RWPE1 (cell line): ENCODE measurements at regions not wholly inside any gene's neighbourhood (a gene's known extent, or its start where the extent isn't known, plus 50 kb on each side); places are given as distances from the start of the nearest gene placed in this dataset.

Experiments used
- CTCF ChIA-PET: fragments of 350-600 bp; sonication (Branson Sonifier 250); formaldehyde crosslinking; extraction: SDS; loops from one replicate; lab custom pipeline; 2021; lab: Yijun Ruan, JAX
- POLR2A ChIA-PET: fragments of 400-600 bp; formaldehyde crosslinking; extraction: SDS; loops from one replicate; lab custom pipeline; 2020; ENCODE audit warnings: antibody characterized with exemption; ENCODE audit not compliant: low non-redundant PET; lab: Yijun Ruan, JAX
- DNase-seq: peaks from one replicate; pipeline ENCODE4 v3.0.0; 2012; ENCODE audit warnings: low spot score
- H3K27ac ChIP-seq: fragments of 450-650 bp; 2 replicates; pipeline ENCODE4 v1.5.1; 2017
- CTCF ChIP-seq: fragments of 450-650 bp; conservative IDR thresholded peaks from 2 replicates; pipeline ENCODE4 v1.5.1; 2017; ENCODE audit warnings: low read depth, mild to moderate bottlenecking

GRCh38 chr3:182455011-182455410 is 338.3 kb upstream of the ATP11B start:
- ChIA-PET CTCF (interaction anchor here (0.6 kb wide), 1 partner anchor 37 kb away, joined by 4 read pairs; no protein-coding TSS in a partner anchor), POLR2A (no interaction called here)
- no peak for DNase-seq
- H3K27ac ChIP-seq = no peak overlapping the region
- TF ChIP-seq CTCF = no peak

- POLR2A ChIA-PET = no interaction called here
Observed at GRCh38 chr3:182460303-182460702, 333.0 kb upstream of the ATP11B start.

GRCh38 chr3:182462152-182462551 is 331.2 kb upstream of the ATP11B start:
- H3K27ac ChIP-seq = no peak overlapping the region
- no peak for TF ChIP-seq CTCF
- POLR2A ChIA-PET = no interaction called here
- CTCF ChIA-PET = interaction anchor here (0.6 kb wide), 2 partner anchors 162 to 654 kb away, joined by 3 read pairs; no protein-coding TSS in a partner anchor
- no peak for DNase-seq

More at GRCh38 chr3:182460303-182460702, 333.0 kb upstream of the ATP11B start:
- H3K27ac ChIP-seq = no peak overlapping the region
- CTCF ChIA-PET = no interaction called here
- no peak for TF ChIP-seq CTCF
- DNase-seq = no peak

- CTCF ChIA-PET = interaction anchor here (0.6 kb wide), 1 partner anchor 11 kb away, joined by 3 read pairs; no protein-coding TSS in a partner anchor
Observed at GRCh38 chr3:182464513-182465145, 328.7 kb upstream of the ATP11B start.

GRCh38 chr3:182465301-182466185 is 327.8 kb upstream of the ATP11B start:
- no peak overlapping the region for H3K27ac ChIP-seq
- no peak for DNase-seq
- POLR2A ChIA-PET = no interaction called here
- TF ChIP-seq CTCF = no peak
- CTCF ChIA-PET = interaction anchor here (0.5 kb wide), 1 partner anchor 725 kb away, joined by 3 read pairs; no protein-coding TSS in a partner anchor

More at GRCh38 chr3:182464513-182465145, 328.7 kb upstream of the ATP11B start:
- TF ChIP-seq CTCF = no peak
- no peak overlapping the region for H3K27ac ChIP-seq
- POLR2A ChIA-PET = no interaction called here
- no peak for DNase-seq

GRCh38 chr3:182469086-182469485 is 324.2 kb upstream of the ATP11B start:
- ChIA-PET POLR2A (no interaction called here), CTCF (no interaction called here)
- DNase-seq = no peak
- H3K27ac ChIP-seq = no peak overlapping the region
- TF ChIP-seq CTCF = no peak
